Activated naive CD4-positive, alpha-beta T cell treated with Interleukin-2 at 50 U/mL for 16 hours (primary cell): ENCODE measurements at regions not wholly inside any gene's neighbourhood (a gene's known extent, or its start where the extent isn't known, plus 50 kb on each side); places are given as distances from the start of the nearest gene placed in this dataset.

Source experiments
- DNase-seq: peaks from one replicate; pipeline ENCODE4 v3.0.0-alpha.2; 2020

DNA sequence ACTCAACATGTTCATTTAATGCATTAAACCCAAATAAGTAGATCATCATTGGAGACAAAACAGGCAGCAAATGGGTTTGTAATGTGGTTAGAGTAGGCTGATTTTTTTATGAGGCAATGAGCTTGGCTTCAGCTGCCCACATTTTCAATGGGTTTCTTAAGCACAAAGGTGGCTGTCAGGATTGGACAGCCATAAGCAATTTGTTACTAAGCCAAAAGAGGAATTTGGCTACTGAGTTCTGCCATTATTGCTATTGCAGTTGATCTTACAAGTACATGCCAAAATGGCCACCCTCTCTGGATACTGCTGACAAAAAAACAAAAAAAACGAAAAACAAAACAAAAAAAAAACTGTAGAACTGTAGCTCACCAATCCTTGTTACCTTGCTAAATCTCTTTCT, 1348.0 kb upstream of the PIK3C3 start:
- DNase-seq: no peak

DNA sequence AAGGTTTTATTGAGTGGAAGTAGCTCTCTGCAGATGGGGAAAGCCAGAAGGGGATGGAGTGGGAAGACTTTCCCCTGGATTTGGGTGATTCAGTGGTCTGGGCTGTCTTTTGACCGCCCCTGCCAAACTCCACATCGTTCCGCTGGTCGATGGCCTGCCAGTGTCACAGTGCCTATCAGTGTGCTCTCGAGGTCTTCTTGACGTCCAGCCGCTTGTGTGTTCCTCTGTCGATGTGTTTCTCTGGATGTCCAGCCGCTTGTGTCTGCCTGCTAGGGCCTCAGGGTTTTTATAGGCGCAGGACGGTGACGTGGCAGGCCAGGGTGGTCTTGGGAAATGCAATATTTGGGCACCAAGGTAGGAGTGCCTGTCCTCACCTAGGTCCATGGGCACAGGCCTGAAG, 1371.4 kb upstream of the PIK3C3 start:
- no peak for DNase-seq

DNA sequence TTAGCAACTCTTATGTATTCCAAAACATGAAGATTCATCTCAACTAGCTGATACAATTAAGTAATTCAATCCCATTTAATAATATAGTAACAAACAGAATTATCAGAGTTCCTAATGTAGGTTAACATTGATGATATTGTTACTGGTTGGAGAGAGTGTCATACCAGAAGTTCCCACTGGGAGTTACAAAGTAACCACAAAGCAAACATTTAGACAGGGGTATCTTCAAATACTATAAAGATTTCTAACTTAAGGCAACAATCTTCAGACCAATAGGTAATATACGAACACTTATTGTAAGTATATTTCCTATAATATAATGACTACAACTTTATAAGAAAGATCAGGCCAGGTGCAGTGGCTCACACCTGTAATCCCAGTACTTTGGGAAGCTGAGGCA, 1372.9 kb upstream of the PIK3C3 start:
- DNase-seq: no peak

DNA sequence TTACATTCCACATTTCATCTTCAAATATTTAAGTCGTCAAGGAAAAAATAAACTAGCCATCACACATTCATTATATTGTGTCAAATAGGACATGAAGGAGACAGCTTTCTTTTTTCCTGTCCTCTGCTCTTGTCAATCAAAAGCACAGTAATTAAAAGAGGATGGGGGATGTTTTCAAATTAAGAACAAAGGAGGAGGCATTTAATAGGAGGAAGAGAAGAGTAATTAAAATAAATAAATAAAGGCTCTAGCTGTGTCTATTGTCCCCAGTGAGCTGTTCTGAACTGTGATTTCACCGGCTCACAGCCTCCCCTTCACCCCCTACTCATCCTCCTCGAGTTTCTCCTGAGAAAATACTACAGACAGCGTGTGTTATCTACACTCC, 1377.1 kb upstream of the PIK3C3 start:
- DNase-seq: no peak

DNA sequence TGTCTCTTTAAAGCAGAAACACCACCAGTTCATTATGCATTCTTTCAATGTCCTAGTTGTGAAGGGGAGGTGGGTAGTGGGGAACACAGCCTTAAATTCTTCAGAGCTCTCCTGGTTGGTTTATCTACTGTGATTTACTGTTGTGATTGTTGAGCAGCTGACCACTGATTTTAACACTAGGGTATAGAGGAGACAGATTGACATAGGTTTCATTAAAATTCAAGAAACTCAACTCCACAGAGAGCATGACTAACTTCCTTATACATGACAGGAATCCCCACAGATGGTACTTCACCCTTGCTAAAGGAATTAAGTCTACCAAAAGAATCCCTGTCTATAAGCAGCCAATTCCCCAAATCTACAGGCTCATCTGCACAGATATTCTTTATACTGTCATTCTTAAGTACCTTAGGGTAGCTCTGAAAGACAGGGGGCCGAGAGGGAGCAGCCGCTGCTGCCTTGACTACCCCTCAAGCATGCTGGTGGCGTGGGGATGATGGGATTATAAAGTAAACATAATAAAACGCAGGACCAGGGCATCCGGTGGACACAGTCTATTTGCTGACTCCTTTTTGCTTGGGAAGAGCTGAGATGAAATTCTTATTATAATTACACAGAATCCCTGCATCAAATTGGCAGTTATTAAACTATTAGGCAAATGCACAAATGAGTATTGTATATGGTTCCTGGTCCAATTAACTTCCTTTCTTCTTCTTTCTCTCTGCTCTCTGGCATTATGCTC, 1377.6 kb upstream of the PIK3C3 start:
- no peak for DNase-seq

DNA sequence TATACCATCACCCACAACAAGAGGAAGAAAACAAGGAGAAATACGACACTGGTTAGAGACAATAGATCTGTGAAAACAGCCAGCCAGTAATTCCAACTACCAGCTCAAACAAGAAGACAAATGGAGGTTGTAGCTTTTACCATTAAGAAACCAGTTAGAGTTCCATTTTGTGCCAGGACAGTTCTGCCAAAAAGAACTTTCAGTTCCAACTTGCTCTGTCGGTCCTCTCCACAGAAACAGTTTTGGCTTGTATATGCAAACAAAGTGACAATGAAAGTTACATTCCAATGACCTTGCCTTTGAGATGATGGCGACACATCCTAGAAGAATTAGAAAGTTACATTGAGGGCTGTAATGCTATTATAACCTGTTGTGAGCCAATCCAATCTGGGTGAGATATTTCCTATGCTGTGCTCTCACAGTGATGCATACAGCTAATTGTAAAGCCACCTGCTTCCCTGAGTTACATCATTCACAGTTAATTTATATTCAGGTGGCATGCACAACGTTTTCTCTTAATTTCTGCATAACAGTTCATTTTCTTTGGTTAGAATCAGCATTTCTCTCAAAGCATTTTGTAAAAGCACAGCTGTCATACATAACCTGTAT, 1378.4 kb upstream of the PIK3C3 start:
- DNase-seq: no peak

DNA sequence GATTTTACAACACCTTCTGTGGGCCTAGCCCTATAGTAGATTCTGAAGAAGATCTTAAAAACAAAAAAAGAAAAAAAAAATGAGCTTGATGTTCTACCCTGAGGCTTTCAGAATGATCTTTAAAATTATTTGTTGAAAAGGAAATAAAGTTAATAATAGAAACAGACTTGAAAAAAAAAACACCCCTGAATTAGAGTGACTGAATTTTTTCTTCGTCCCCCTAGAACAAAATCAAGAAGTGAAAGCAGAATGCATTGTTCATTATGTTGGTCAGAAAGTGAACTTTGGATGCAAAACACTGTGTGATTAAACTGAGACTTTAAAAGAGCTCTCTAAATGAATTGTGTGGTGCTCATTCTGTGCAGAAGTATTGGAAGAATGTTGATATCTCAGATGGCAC, 1384.4 kb upstream of the PIK3C3 start:
- DNase-seq: no peak

DNA sequence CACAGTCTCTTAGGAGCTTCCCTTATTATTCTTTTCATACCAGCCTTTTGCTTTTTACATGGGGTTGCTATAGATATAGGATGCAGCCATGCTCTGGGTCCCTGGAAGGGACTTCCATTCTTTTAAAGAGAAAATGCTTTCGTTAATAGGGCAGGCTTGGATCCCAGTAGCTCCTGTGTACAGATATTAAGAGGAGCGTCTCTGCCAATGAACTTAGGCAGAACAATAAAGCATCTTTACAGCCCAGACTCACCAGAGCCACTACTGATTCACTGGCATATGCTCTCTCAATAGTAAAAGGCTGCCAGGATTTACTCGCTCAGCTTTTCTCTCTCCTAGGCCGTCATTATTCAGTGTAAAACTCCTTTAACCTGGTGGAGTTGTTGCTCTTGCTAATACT, 1385.4 kb upstream of the PIK3C3 start:
- no peak for DNase-seq

DNA sequence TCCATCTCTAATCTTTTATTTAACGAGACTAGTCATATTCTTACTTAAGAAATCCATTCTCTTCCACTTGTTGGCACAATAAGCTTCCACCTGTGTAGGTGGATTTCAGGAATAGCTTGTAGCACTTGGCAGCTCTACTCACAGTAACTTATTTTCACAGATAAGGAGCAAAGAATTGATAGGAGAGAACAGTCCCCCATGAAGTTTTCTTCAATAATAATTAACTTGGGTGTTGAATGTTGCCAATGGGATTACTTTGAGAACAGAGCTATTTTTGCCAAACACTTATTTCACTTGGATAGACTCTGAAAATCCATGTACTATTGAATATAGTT, 1388.6 kb upstream of the PIK3C3 start:
- DNase-seq: no peak

DNA sequence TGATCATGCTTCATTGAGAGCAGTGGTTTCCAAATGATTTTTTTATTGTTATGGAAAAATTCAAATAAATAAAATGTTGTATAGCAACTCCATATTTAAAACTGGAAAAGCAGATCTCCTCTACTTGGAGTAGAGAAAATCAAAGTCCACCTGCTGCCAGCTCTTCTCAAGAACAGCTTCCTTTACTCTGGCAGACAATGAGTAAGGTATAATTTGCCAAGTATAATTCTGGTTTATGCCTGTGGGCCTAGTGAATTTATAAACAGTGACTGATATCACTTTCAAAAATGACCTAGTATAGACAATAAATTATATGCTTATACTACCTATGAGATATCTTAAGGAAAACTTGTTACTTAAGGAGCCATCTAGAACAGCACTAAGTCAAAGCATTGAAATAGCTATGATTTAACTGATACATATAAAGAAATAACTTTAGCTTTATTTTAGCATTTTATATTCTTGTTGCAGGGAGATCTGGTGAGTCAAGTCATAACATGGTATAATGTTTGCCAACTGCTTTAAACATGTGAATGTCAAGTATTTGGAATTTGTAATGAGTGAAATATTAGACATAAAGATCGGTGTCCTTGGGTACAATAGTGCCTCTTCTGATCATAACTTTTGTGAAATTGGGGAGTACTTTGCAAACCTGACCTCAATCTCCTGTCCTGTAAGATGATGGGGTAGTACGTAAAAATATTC, 1389.1 kb upstream of the PIK3C3 start:
- no peak for DNase-seq

DNA sequence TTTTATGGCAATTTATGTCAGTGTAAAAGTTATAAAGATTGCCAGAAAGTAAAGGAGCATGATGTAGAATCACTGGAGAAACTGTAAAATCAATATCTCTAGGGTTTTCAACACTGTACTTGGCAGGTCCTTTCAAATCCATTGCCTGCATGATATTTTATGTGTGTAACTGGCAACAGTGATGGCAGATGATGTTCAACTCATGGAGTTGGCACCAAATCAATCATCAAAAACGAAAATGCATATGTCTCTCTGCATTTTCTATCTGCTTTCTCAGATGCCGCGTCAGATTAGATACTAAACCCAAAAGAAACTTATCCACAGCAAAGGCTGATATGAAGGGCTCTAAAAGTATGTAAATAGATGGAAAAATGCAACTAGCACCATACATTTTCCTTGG, 1395.5 kb upstream of the PIK3C3 start:
- DNase-seq: no peak

DNA sequence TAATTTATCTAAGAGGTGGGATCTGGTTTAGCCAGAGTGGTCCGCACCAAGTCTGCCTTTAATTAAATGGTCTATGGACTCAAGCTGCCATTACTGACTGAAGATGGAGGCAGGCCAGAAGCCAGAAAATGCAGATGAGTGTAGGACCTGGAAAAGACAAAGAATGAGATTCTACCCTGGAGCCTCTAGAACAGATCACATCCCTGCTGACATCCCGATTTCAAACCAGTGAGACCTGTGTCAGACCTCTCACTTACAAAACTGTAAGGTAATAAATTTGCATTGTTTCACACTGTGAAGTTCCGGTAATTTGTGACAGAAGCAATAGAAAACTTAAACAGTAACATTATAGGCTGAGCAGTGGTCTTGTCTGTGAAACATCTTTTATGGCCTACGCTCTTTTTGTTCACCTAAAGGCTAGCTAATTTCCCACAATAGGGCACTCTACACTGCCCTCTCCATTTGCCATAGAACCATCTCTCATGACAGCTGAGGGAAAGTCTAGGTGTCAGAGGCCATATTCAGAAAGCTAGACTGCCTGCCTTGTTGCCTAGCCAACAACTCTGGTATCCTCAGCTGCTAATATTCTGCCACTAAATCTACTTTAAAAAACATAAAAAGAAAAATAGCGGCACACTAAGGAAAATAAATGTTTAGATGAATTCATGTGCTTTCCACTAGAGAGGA, 1396.2 kb upstream of the PIK3C3 start:
- DNase-seq: no peak

DNA sequence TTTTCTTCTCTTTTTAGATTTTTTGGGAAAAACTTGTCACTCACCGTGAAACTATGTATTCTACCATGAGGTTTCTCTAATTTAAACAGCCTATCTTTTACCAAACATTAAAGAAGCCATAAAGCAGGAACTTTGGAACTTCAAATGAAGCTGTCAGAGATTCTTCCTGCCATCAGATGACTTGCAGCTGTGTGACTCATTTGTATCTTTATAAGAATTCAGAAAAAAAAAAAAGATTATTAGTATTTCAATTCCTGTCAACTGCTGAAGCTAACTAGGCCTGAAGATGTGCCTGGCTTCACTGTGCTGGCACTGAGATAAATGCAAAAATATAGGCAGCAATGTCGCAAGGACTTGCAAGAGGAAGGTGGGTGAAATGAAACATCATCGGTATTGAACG, 1399.1 kb upstream of the PIK3C3 start:
- DNase-seq: no peak

DNA sequence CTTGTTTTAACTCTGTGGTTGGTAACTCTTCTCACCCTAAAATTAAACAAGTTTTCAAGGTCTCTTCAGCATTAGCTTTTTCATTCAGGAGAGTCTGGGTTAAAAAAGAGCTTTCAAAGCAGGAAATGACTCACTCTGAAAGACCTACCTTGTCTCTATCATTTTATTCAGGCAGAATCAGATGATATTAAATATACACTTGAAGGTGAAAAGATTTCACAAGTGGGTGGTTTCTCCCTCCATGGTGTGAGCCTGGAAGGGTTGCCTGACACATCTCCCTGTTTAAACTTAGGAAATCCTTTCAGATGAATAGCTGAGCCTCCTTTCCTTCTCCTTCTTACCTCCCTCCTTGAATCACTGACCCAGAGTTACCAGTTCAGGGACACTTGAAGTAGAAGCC, 1402.0 kb upstream of the PIK3C3 start:
- DNase-seq: no peak

DNA sequence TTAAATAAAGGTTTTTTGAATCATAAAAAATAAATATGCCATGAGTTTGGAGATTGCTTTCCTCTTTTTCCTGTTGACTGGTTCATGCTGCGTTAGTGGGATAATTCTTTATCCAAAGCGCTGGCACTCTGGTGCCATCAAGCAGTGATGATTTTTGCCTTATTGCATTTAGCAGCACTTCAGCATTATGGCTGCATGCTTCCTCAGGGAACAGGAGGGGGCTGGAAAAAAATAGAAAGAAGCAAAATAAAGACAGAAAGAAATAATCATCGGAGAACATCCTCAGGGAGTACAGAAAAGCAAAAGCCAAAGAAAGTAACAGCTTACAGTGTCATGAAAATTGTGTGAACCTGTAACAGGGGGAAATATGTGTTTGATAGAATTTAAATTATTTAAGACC, 1408.2 kb upstream of the PIK3C3 start:
- DNase-seq: no peak

DNA sequence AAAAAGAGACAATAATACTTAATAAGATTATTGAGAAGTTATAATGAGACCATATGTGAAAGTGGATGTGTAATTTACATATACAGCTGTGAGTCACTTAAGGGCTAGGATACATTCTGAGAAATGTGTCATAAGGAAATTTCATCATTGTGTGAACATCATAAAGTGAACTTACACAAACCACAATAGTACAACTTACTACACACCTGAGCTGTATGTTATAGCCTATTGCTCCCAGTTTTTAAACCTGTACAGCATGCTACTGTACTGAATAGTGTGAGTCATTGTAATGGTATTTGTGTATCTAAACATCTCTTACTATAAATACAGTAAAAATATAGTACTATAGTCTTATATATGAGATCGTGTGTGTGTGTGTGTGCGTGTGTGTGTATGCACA, 1420.3 kb upstream of the PIK3C3 start:
- DNase-seq: no peak

DNA sequence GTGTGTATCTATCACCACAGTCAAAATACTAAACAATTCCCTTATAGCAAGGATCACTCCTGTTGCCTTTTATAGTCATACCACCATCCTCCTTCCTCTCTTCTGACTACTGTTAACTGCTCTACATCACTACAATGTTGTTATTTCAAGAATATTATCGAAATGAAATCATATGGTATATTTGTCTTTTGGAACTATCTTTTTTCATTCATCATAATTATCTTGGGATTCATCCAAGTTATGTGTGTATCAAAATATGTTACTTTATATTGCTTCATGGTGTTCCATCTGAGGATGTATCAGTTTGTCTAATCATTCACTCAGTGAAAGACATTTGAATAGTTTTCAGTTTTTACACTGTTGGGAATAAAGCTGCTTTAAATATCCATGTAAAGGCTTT, 1423.0 kb upstream of the PIK3C3 start:
- no peak for DNase-seq

DNA sequence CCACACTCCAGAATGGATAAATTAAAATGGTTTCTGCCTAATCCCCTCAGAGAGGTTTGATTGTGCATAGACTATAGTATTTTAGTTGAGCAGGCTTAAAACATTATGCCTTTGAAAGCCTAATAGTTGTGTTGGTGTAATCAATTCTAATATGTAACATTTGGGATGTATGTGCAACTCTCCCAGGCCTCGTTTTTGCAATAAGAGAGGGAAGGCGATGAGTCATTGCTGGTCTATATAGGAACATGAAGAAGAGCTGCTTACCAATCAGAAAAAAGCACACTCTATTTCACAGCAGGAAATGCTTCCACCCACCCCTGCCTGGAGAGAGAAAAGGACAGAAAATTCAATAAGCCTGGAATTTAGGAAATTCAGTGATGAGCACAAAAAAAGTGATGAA, 1424.0 kb upstream of the PIK3C3 start:
- no peak for DNase-seq

DNA sequence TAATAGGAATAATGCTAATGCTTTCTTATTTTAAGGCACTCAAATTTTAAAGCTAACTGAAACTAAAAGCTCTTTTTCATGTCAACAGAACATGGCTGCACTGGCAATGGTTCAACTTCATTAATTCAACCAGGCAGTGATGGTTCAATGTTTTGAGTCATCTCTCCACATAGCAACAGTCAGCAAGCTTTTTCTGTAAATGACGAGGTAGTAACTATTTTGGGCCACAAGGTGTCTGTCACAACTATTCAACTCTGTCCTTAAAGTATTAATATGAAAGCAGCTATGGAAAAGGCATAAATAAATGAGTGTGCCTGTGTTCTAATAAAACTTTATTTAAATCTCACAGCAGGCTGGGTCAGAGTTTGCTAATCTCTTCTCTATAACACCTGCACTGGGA, 1425.6 kb upstream of the PIK3C3 start:
- no peak for DNase-seq

DNA sequence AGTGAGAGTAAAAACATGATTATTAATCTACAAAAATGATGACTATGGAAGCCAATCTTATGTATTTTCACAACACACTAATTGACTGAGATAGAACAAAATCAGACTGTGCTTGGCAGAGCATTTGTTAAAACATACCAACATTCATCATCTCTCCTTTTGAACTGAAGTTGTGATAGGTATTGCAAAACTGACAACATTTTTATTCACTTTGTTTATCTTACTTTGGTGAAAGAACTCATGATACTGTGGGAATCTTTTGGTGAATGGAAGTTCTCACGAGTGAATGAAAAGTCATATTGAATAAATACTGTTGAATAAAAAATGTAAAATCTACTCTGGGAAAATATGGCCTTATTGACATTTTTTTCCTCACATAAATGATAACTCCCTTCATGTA, 1430.2 kb upstream of the PIK3C3 start:
- no peak for DNase-seq

DNA sequence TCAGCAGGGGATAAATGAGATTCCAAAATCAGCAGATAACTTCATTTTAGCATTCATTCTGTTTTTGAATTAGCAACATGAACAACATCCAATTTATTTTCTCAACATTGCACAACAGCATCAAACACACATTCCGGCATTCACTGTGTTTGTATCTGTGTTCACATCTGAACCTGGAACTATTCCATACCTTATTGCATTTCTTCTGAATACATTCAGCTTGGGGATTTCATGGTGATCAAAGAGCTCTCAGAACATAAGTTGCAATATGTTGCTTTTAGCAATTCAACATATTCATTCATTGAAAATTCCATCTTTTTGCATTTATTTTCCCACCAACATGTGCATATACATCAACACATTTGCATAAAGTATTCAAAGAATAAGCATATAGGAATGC, 1431.7 kb upstream of the PIK3C3 start:
- DNase-seq: no peak

DNA sequence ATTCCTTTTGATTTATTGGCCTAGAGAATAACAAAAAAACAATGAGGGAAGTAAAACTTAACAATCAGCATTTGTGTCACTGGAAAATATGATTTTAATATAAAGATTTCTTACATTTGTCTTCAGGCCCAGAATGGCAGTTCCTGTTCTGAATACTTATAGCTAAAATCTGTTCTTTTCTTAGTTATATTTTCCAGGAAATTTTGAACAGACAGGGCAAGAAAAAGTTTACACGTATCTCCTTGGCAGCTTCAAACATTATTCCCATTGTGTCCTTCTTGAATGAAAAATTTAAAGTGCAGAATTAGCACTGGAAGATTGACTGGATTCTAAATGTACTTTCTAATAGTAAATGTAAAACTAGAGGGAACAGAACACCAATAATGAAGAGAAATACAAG, 1454.0 kb upstream of the PIK3C3 start:
- no peak for DNase-seq

DNA sequence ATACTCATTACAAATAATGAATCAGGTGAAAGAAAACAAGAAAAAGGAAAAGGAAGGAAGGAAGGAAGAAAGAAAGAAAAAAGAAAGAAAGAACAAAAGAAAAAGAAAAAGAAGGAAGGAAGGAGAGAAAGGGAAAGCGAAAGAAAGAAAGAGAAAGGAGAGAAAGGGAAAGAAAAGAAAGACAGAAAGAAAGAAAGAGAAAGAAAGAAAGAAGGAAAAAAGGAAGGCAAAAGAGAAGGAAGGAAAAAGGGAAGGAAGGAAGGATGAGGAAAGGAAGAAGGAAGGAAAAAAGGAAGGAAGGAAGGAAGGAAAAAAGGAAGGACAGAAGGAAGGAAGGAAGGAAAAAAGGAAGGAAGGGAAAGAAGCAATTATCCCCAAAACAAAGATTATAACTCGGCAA, 1460.4 kb upstream of the PIK3C3 start:
- no peak for DNase-seq

DNA sequence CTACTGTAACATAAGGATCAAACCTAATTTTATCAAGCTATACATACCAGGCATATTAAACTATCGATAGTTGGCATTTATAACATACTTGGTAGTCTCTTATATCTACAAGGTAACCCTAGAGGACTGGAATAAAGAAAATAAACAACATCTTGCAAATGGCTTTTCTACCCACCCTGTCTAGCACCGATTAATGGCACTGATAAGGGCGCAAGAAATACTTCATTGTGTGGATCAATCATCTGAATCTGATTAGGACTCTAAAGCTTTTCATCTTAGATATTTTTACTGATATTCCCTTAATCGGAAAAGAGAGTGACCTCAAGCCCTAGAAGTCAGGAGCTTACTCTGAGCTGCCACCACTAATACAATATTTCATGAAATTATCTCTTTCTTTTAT, 1461.7 kb upstream of the PIK3C3 start:
- DNase-seq: no peak
